ENCODE measurements at regions not wholly inside any gene's neighbourhood (a gene's known extent, or its start where the extent isn't known, plus 50 kb on each side); places are given as distances from the start of the nearest gene placed in this dataset.

- Mint-ChIP-seq H3K27me3 (ENCODE audit: unreplicated experiment) (no peaks in the 10 kb centered on the region), H3K9me3 (ENCODE audit: unreplicated experiment) (no peaks in the 10 kb centered on the region), H3K4me3 (ENCODE audit: unreplicated experiment) (no peak overlapping the region), H3K27ac (ENCODE audit: unreplicated experiment) (no peak overlapping the region), H3K36me3 (ENCODE audit: unreplicated experiment) (no peaks in the 10 kb centered on the region), H3K4me1 (ENCODE audit: unreplicated experiment) (peaks cover 22% of the 10 kb centered on the region)
- no peak for TF ChIP-seq CTCF (IDR thresholded peaks at IDR 0.05)
- DNase-seq (ENCODE audit: extremely low spot score, unreplicated experiment), result no peak
These were observed 82.2 kb upstream of the ITGA4 start for GRCh38 chr2:181374781-181375675.

GRCh38 chr2:181376442-181376841 lies 80.7 kb upstream of the ITGA4 start:
- DNase-seq (ENCODE audit: extremely low spot score, unreplicated experiment), result no peak
- H3K27me3 Mint-ChIP-seq (ENCODE audit: unreplicated experiment), result no peaks in the 10 kb centered on the region
- H3K36me3 Mint-ChIP-seq (ENCODE audit: unreplicated experiment), result no peaks in the 10 kb centered on the region
- no peaks in the 10 kb centered on the region for H3K9me3 Mint-ChIP-seq (ENCODE audit: unreplicated experiment)
- no peak for TF ChIP-seq CTCF (IDR thresholded peaks at IDR 0.05)
- peaks cover 24% of the 10 kb centered on the region for H3K4me1 Mint-ChIP-seq (ENCODE audit: unreplicated experiment)
- no peak overlapping the region for H3K4me3 Mint-ChIP-seq (ENCODE audit: unreplicated experiment)
- H3K27ac Mint-ChIP-seq (ENCODE audit: unreplicated experiment), result no peak overlapping the region

- H3K36me3 Mint-ChIP-seq (ENCODE audit: unreplicated experiment), result no peaks in the 10 kb centered on the region
- TF ChIP-seq CTCF (IDR thresholded peaks at IDR 0.05), result no peak
- no peak overlapping the region for H3K27ac Mint-ChIP-seq (ENCODE audit: unreplicated experiment)
- H3K4me3 Mint-ChIP-seq (ENCODE audit: unreplicated experiment), result no peak overlapping the region
- DNase-seq (ENCODE audit: extremely low spot score, unreplicated experiment), result no peak
- no peaks in the 10 kb centered on the region for H3K9me3 Mint-ChIP-seq (ENCODE audit: unreplicated experiment)
- H3K4me1 Mint-ChIP-seq (ENCODE audit: unreplicated experiment), result peaks cover 18% of the 10 kb centered on the region
- H3K27me3 Mint-ChIP-seq (ENCODE audit: unreplicated experiment), result no peaks in the 10 kb centered on the region
These were observed 80.2 kb upstream of the ITGA4 start for GRCh38 chr2:181376999-181377398.

- H3K27ac Mint-ChIP-seq (ENCODE audit: unreplicated experiment), result no peak overlapping the region
- DNase-seq (ENCODE audit: extremely low spot score, unreplicated experiment), result no peak
- H3K27me3 Mint-ChIP-seq (ENCODE audit: unreplicated experiment), result no peaks in the 10 kb centered on the region
- no peaks in the 10 kb centered on the region for H3K9me3 Mint-ChIP-seq (ENCODE audit: unreplicated experiment)
- peaks cover 3% of the 10 kb centered on the region for H3K4me1 Mint-ChIP-seq (ENCODE audit: unreplicated experiment)
- TF ChIP-seq CTCF (IDR thresholded peaks at IDR 0.05), result no peak
- peaks cover 1% of the 10 kb centered on the region for H3K36me3 Mint-ChIP-seq (ENCODE audit: unreplicated experiment)
- no peak overlapping the region for H3K4me3 Mint-ChIP-seq (ENCODE audit: unreplicated experiment)
These were observed 78.7 kb upstream of the ITGA4 start for GRCh38 chr2:181378491-181378890.

- Mint-ChIP-seq H3K9me3 (ENCODE audit: unreplicated experiment) (peaks cover 4% of the 10 kb centered on the region), H3K4me3 (ENCODE audit: unreplicated experiment) (no peak overlapping the region), H3K4me1 (ENCODE audit: unreplicated experiment) (peaks cover 3% of the 10 kb centered on the region), H3K36me3 (ENCODE audit: unreplicated experiment) (peaks cover 1% of the 10 kb centered on the region), H3K27ac (ENCODE audit: unreplicated experiment) (no peak overlapping the region), H3K27me3 (ENCODE audit: unreplicated experiment) (no peaks in the 10 kb centered on the region)
- DNase-seq (ENCODE audit: extremely low spot score, unreplicated experiment), result no peak
- TF ChIP-seq CTCF (IDR thresholded peaks at IDR 0.05), result no peak
These were observed 76.6 kb upstream of the ITGA4 start for GRCh38 chr2:181380581-181380980.
